Liver (tissue), 8 donors: ENCODE measurements at regions not wholly inside any gene's neighbourhood (a gene's known extent, or its start where the extent isn't known, plus 50 kb on each side); places are given as distances from the start of the nearest gene placed in this dataset.

ENCODE experiments used
- DNase-seq: peaks from one replicate; pipeline ENCODE4 v3.0.0-alpha.2; 2017; ENCODE audit warnings: low spot score
- H3K27ac ChIP-seq, 2 donors: one replicate each; pipeline ENCODE4 v1.7.0; 2013; ENCODE audit warnings: inconsistent platforms in 2 of 2, low read length in 2 of 2, control low read depth in 1 of 2, low read depth in 1 of 2, mild to moderate bottlenecking in 1 of 2
- H3K27me3 ChIP-seq, 4 donors: one replicate each; pipeline versions ENCODE4 v1.6.1 to v1.7.0; 2013; ENCODE audit warnings: low read length in 3 of 4, inconsistent platforms in 1 of 4, mild to moderate bottlenecking in 1 of 4, moderate library complexity in 1 of 4; ENCODE audit not compliant: control insufficient read depth in 4 of 4, insufficient read depth in 4 of 4
- H3K36me3 ChIP-seq, 4 donors: one replicate each; pipeline versions ENCODE4 v1.6.1 to v1.7.0; 2013; ENCODE audit warnings: low read length in 3 of 4, mild to moderate bottlenecking in 3 of 4, low read depth in 1 of 4, moderate library complexity in 1 of 4; ENCODE audit not compliant: control insufficient read depth in 4 of 4, insufficient read depth in 3 of 4
- H3K4me1 ChIP-seq, 4 donors: one replicate each; pipeline versions ENCODE4 v1.6.1 to v1.7.0; 2013; ENCODE audit warnings: low read length in 3 of 4, mild to moderate bottlenecking in 3 of 4, moderate library complexity in 1 of 4; ENCODE audit not compliant: control insufficient read depth in 4 of 4, insufficient read depth in 4 of 4
- H3K4me3 ChIP-seq, 3 donors: one replicate each; pipeline versions ENCODE4 v1.6.1 to v1.7.0; 2013; ENCODE audit warnings: low read length in 3 of 3, control low read depth in 1 of 3, low read depth in 1 of 3, mild to moderate bottlenecking in 1 of 3
- H3K9ac ChIP-seq, 2 donors: one replicate each; pipeline ENCODE4 v1.7.0; 2013; ENCODE audit warnings: low read length in 2 of 2, mild to moderate bottlenecking in 2 of 2, moderate library complexity in 2 of 2, control low read depth in 1 of 2, low read depth in 1 of 2
- H3K9me3 ChIP-seq, 4 donors: one replicate each; pipeline versions ENCODE4 v1.6.1 to v1.7.0; 2013; ENCODE audit warnings: low read length in 3 of 4; ENCODE audit not compliant: control insufficient read depth in 4 of 4
- ATF3 ChIP-seq: IDR thresholded peaks from 2 replicates; pipeline ENCODE4 v1.6.1; 2016; ENCODE audit warnings: antibody characterized with exemption
- CTCF ChIP-seq: fragments of 150-350 bp; IDR thresholded peaks from 2 replicates; pipeline ENCODE4 v1.5.1; 2017; ENCODE audit warnings: improper control_type of control experiment, low read depth, low read length; ENCODE audit not compliant: missing input control
- EGR1 ChIP-seq, 2 donors: IDR thresholded peaks; 2 replicates each; pipeline ENCODE4 v1.6.1; 2016 to 2018; ENCODE audit warnings: antibody characterized with exemption in 2 of 2, low read depth in 2 of 2
- FOXA1 ChIP-seq: IDR thresholded peaks from 2 replicates; pipeline ENCODE4 v1.6.1; 2016; ENCODE audit warnings: antibody characterized with exemption
- FOXA2 ChIP-seq: IDR thresholded peaks from 2 replicates; pipeline ENCODE4 v1.6.1; 2016; ENCODE audit warnings: antibody characterized with exemption
- GABPA ChIP-seq, 2 donors: IDR thresholded peaks in 1 of 2; conservative IDR thresholded peaks in 1 of 2; 2 replicates each; pipeline ENCODE4 v1.6.1; 2016; ENCODE audit warnings: antibody characterized with exemption in 2 of 2, mild to moderate bottlenecking in 1 of 2, moderate library complexity in 1 of 2
- HNF4A ChIP-seq, 2 donors: conservative IDR thresholded peaks; 2 replicates each; pipeline ENCODE4 v1.6.1; 2016; ENCODE audit warnings: antibody characterized with exemption in 2 of 2, mild to moderate bottlenecking in 2 of 2
- HNF4G ChIP-seq: IDR thresholded peaks from 2 replicates; pipeline ENCODE4 v1.6.1; 2016; ENCODE audit warnings: antibody characterized with exemption
- JUND ChIP-seq, 2 donors: IDR thresholded peaks; 2 replicates each; pipeline ENCODE4 v1.6.1; 2016; ENCODE audit warnings: antibody characterized with exemption in 2 of 2
- NR2F2 ChIP-seq: IDR thresholded peaks from 2 replicates; pipeline ENCODE4 v1.6.1; 2016; ENCODE audit warnings: antibody characterized with exemption
- RAD21 ChIP-seq, 2 donors: IDR thresholded peaks; 2 replicates each; pipeline ENCODE4 v1.6.1; 2016; ENCODE audit warnings: antibody characterized with exemption in 2 of 2, mild to moderate bottlenecking in 2 of 2
- RXRA ChIP-seq, 2 donors: IDR thresholded peaks; 2 replicates each; pipeline ENCODE4 v1.6.1; 2017 to 2018; ENCODE audit warnings: antibody characterized with exemption in 2 of 2, mild to moderate bottlenecking in 1 of 2
- SP1 ChIP-seq: IDR thresholded peaks from 2 replicates; pipeline ENCODE4 v1.6.1; 2018; ENCODE audit warnings: antibody characterized with exemption, mild to moderate bottlenecking
- TAF1 ChIP-seq: conservative IDR thresholded peaks from 2 replicates; pipeline ENCODE4 v1.6.1; 2016; ENCODE audit warnings: antibody characterized with exemption, mild to moderate bottlenecking
- YY1 ChIP-seq: IDR thresholded peaks from 2 replicates; pipeline ENCODE4 v1.6.1; 2016; ENCODE audit warnings: antibody characterized with exemption, mild to moderate bottlenecking
- ZBTB33 ChIP-seq: IDR thresholded peaks from 2 replicates; pipeline ENCODE4 v1.6.1; 2016; ENCODE audit warnings: antibody characterized with exemption
- WGBS: extraction: QIAGEN DNeasy Blood & Tissue Kit; methylation state at CpG from one replicate; pipeline ENCODE4 v1.1.7; 2013; 5-methylcytosine and 5-hydroxymethylcytosine counted together
- TF ChIP-seq, protein P1 (sequence below): IDR thresholded peaks from 2 replicates; pipeline ENCODE4 v1.6.1; 2016; ENCODE audit warnings: antibody characterized with exemption, mild to moderate bottlenecking
- TF ChIP-seq, protein P2 (sequence below): IDR thresholded peaks from 2 replicates; pipeline ENCODE4 v1.6.1; 2016; ENCODE audit warnings: antibody characterized with exemption
- donor health status: healthy.
- donor health status: healthy.
- donor health status: healthy.
- donor health status: healthy.
- donor health status: healthy.

DNA sequence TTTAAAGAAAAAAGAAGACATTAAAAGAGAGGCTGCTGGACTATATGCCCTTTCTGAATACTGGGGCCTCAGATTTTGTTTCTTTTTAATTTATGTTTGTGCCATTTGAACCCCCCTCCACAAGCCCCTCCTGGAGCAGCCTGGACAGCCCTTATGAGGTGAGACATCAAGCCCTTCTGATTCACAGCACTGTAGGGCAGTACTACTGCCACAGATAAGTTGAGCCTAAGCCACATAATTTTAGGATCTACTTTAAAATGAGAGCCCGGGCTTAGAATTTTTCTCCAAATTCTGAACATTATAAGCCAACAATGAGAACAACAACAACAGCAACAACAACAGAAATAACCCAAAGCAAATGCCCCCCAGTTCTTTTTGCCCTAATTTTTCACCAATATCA is 256.9 kb upstream of the SALL1 start:
- Histone ChIP-seq H3K9me3 (no peaks in the 10 kb centered on the region), H3K9ac (peak overlapping the region; percentile 12 to 68), H3K27ac (peak overlapping the region; percentile 87 to 89), H3K4me3 (no peak overlapping the region), H3K27me3 (no peaks in the 10 kb centered on the region), H3K4me1 (peaks cover 5 to 61% (median 35%) of the 10 kb centered on the region in 4 donors), H3K36me3 (no peaks in the 10 kb centered on the region)
- TF ChIP-seq, protein P1, sequence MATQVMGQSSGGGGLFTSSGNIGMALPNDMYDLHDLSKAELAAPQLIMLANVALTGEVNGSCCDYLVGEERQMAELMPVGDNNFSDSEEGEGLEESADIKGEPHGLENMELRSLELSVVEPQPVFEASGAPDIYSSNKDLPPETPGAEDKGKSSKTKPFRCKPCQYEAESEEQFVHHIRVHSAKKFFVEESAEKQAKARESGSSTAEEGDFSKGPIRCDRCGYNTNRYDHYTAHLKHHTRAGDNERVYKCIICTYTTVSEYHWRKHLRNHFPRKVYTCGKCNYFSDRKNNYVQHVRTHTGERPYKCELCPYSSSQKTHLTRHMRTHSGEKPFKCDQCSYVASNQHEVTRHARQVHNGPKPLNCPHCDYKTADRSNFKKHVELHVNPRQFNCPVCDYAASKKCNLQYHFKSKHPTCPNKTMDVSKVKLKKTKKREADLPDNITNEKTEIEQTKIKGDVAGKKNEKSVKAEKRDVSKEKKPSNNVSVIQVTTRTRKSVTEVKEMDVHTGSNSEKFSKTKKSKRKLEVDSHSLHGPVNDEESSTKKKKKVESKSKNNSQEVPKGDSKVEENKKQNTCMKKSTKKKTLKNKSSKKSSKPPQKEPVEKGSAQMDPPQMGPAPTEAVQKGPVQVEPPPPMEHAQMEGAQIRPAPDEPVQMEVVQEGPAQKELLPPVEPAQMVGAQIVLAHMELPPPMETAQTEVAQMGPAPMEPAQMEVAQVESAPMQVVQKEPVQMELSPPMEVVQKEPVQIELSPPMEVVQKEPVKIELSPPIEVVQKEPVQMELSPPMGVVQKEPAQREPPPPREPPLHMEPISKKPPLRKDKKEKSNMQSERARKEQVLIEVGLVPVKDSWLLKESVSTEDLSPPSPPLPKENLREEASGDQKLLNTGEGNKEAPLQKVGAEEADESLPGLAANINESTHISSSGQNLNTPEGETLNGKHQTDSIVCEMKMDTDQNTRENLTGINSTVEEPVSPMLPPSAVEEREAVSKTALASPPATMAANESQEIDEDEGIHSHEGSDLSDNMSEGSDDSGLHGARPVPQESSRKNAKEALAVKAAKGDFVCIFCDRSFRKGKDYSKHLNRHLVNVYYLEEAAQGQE: no peak
- TF ChIP-seq HNF4A (conservative IDR thresholded peaks at IDR 0.05): no peak
- TF ChIP-seq RAD21 (IDR thresholded peaks at IDR 0.05): no peak
- TF ChIP-seq CTCF: no peak
- no peak for TF ChIP-seq NR2F2
- no peak for TF ChIP-seq SP1
- no peak for TF ChIP-seq YY1
- TF ChIP-seq RXRA (IDR thresholded peaks at IDR 0.05): no peak
- TF ChIP-seq HNF4G: no peak
- TF ChIP-seq, protein P2, sequence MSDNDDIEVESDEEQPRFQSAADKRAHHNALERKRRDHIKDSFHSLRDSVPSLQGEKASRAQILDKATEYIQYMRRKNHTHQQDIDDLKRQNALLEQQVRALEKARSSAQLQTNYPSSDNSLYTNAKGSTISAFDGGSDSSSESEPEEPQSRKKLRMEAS: no peak
- TF ChIP-seq GABPA (IDR thresholded peaks at IDR 0.05 in 1 of 2, conservative IDR thresholded peaks at IDR 0.05 in 1 of 2): no peak
- TF ChIP-seq ATF3: no peak
- TF ChIP-seq TAF1: no peak
- TF ChIP-seq JUND (IDR thresholded peaks at IDR 0.05): no peak
- TF ChIP-seq ZBTB33: no peak
- no peak for DNase-seq
- WGBS: 46% methylated on average over 1 of the region's 1 CpG

DNA sequence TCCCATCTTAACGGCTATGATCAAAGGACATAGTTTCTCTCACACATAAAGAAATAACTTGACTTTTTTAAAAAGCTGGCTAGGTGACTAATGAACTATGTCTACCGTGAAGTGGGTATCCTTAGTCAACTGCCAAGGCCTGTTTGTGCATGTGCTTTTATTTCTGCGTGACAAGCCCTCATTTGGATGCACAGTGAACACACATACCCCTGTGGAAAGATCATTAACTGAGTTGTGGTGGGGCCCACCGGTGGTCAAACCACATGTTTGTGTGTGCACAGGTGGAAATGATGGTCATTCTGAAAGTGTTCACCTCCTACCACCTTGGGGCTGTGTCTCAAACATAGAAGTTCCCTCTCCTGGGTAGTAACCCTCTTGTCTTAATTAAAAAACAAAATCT is 256.1 kb upstream of the SALL1 start:
- H3K9ac ChIP-seq: no peak overlapping the region
- no peaks in the 10 kb centered on the region for H3K9me3 ChIP-seq
- WGBS: 72% methylated on average over 4 of the region's 4 CpGs
- peak overlapping the region; percentile 87 to 89 for H3K27ac ChIP-seq
- no peak for DNase-seq
- no peak for TF ChIP-seq RAD21 (IDR thresholded peaks at IDR 0.05)
- no peak for TF ChIP-seq SP1
- no peak for TF ChIP-seq JUND (IDR thresholded peaks at IDR 0.05)
- no peak for TF ChIP-seq EGR1 (IDR thresholded peaks at IDR 0.05; ENCODE audit: low read depth in 2 of 2)
- TF ChIP-seq ATF3: no peak
- TF ChIP-seq CTCF: no peak
- TF ChIP-seq RXRA (IDR thresholded peaks at IDR 0.05): no peak
- no peak for TF ChIP-seq FOXA1
- no peak for TF ChIP-seq HNF4G
- no peak for TF ChIP-seq FOXA2
- TF ChIP-seq NR2F2: no peak
- H3K4me1 ChIP-seq: peaks cover 6 to 64% (median 36%) of the 10 kb centered on the region in 4 donors
- no peak overlapping the region for H3K4me3 ChIP-seq
- H3K36me3 ChIP-seq: no peaks in the 10 kb centered on the region
- H3K27me3 ChIP-seq: no peaks in the 10 kb centered on the region
